ENCODE measurements at regions not wholly inside any gene's neighbourhood (a gene's known extent, or its start where the extent isn't known, plus 50 kb on each side); places are given as distances from the start of the nearest gene placed in this dataset.

GRCh38 chr4:13196721-13197120, 287.4 kb downstream of the RAB28 start:
- no peaks in the 10 kb centered on the region for H3K4me1 ChIP-seq (ENCODE audit: control insufficient read depth, insufficient read depth, low read length)
- no peak overlapping the region for H2BK5ac ChIP-seq (ENCODE audit: low read depth, low read length, poor library complexity, severe bottlenecking)
- H3K36me3 ChIP-seq (ENCODE audit: control insufficient read depth, insufficient read depth, low read length): no peaks in the 10 kb centered on the region
- H3K9me1 ChIP-seq (ENCODE audit: insufficient read depth, low read length): no peaks in the 10 kb centered on the region
- ChIA-PET POLR2A (ENCODE audit: unreplicated experiment) (interaction anchor here (0.7 kb wide), 1 partner anchor 12 kb away, joined by 3 read pairs; no protein-coding TSS in a partner anchor), CTCF (no interaction called here)
- DNase-seq: no peak
- peaks cover 12% of the 10 kb centered on the region for H3K9me3 ChIP-seq (ENCODE audit: control insufficient read depth, insufficient read depth, low read length)
- H3K27me3 ChIP-seq (ENCODE audit: control insufficient read depth, insufficient read depth, low read length): no peaks in the 10 kb centered on the region
- H2BK120ac ChIP-seq (ENCODE audit: low read depth, low read length): no peak overlapping the region
- no TSS peak for BruUV-seq (replicated peaks)
- TF ChIP-seq NFE2L2 (IDR thresholded peaks at IDR 0.05; ENCODE audit: low read depth, low read length) (no peak), CTCF (conservative IDR thresholded peaks at IDR 0.05; ENCODE audit: low read depth, low read length) (no peak), BHLHE40 (IDR thresholded peaks at IDR 0.05; ENCODE audit: low read depth, low read length) (no peak), POLR2A (IDR thresholded peaks at IDR 0.05; ENCODE audit: low read depth, low read length) (no peak), MXI1 (IDR thresholded peaks at IDR 0.05; ENCODE audit: borderline replicate concordance, low read depth, low read length) (no peak), CHD1 (IDR thresholded peaks at IDR 0.05; ENCODE audit: low read depth, low read length) (no peak), RAD21 (IDR thresholded peaks at IDR 0.05; ENCODE audit: low read length) (no peak), FOS (IDR thresholded peaks at IDR 0.05; ENCODE audit: low read depth, low read length) (no peak), MAFK (IDR thresholded peaks at IDR 0.05; ENCODE audit: low read depth, low read length) (no peak), MAZ (IDR thresholded peaks at IDR 0.05; ENCODE audit: borderline replicate concordance, low read depth, low read length) (no peak), SMC3 (IDR thresholded peaks at IDR 0.05; ENCODE audit: low read depth, low read length) (no peak), RFX5 (IDR thresholded peaks at IDR 0.05; ENCODE audit: low read depth, low read length) (no peak), RCOR1 (IDR thresholded peaks at IDR 0.05; ENCODE audit: insufficient replicate concordance, low read length) (no peak), CEBPB (IDR thresholded peaks at IDR 0.05; ENCODE audit: low read depth, low read length) (no peak)
- TF ChIP-seq, protein P1, sequence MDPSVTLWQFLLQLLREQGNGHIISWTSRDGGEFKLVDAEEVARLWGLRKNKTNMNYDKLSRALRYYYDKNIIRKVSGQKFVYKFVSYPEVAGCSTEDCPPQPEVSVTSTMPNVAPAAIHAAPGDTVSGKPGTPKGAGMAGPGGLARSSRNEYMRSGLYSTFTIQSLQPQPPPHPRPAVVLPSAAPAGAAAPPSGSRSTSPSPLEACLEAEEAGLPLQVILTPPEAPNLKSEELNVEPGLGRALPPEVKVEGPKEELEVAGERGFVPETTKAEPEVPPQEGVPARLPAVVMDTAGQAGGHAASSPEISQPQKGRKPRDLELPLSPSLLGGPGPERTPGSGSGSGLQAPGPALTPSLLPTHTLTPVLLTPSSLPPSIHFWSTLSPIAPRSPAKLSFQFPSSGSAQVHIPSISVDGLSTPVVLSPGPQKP (IDR thresholded peaks at IDR 0.05; ENCODE audit: borderline replicate concordance, low read depth, low read length): no peak
- in situ Hi-C loops (cut with MboI; ENCODE audit: low sequenced_read_pairs) (no loop called here), dilution Hi-C loops (cut with HindIII; ENCODE audit: low sequenced_read_pairs, unreplicated experiment) (no loop called here), intact Hi-C loops (cut with micrococcal nuclease) (no loop called here)
- H3K56ac ChIP-seq (ENCODE audit: extremely low read depth, insufficient read depth, low read length): no peak overlapping the region
- H3K79me1 ChIP-seq (ENCODE audit: low read depth in 1 of 2, low read length in 2 of 2): no peaks in the 10 kb centered on the region
- no peak overlapping the region for H3K27ac ChIP-seq (ENCODE audit: insufficient read depth, low read length)
- H3K4ac ChIP-seq (ENCODE audit: low read depth, low read length): no peak overlapping the region
- no peak overlapping the region for H3K18ac ChIP-seq (ENCODE audit: low read depth, low read length)
- H3K4me3 ChIP-seq (ENCODE audit: insufficient read depth, low read depth, low read length): no peak overlapping the region
- H2AFZ ChIP-seq (replicated peaks; ENCODE audit: low read length, poor library complexity): no peak overlapping the region
- H2BK20ac ChIP-seq (ENCODE audit: low read depth, low read length): no peak overlapping the region
- no peak overlapping the region for H4K8ac ChIP-seq (ENCODE audit: low read depth in 2 of 2, low read length in 2 of 2)
- no CpG with 5 or more reads among the region's 4 CpGs for WGBS, 2 experiments (ENCODE audit: extremely low coverage in 2 of 2, insufficient read length in 1 of 2)
- H4K5ac ChIP-seq (ENCODE audit: low read depth, low read length): no peak overlapping the region
- H2AK9ac ChIP-seq (replicated peaks; ENCODE audit: low read depth, low read length, poor library complexity): no peak overlapping the region
- H3K23ac ChIP-seq (ENCODE audit: low read depth, low read length): no peak overlapping the region
- H4K20me1 ChIP-seq (ENCODE audit: insufficient read depth, low read length): no peaks in the 10 kb centered on the region
- no peak overlapping the region for H3K14ac ChIP-seq (replicated peaks; ENCODE audit: low read depth, low read length)
- ATAC-seq (ENCODE audit: low read depth): no peak
- H3K4me2 ChIP-seq (ENCODE audit: low read depth, low read length): no peak overlapping the region
- H4K91ac ChIP-seq (ENCODE audit: insufficient read depth, low read depth, low read length): no peak overlapping the region
- H2AK5ac ChIP-seq (ENCODE audit: low read depth, low read length): no peak overlapping the region
- no peak overlapping the region for H3K9ac ChIP-seq (ENCODE audit: low read depth, low read length)
- H2BK15ac ChIP-seq (ENCODE audit: low read depth, low read length): no peak overlapping the region
